Upper lobe of right lung (tissue), 1 donor: ENCODE measurements at regions not wholly inside any gene's neighbourhood (a gene's known extent, or its start where the extent isn't known, plus 50 kb on each side); places are given as distances from the start of the nearest gene placed in this dataset.
"Not testable (repeated sequence)": the region's sequence is repeated elsewhere in the genome, so short reads cannot be mapped to it uniquely, and the experiment has no call there.

Experiments
- ATAC-seq: fragments of 200-7000 bp; cut with Tn5 transposase; one replicate; pipeline ENCODE4 v1.9.1; 2020; ENCODE audit warnings: mild to moderate bottlenecking, moderate library complexity
- DNase-seq: peaks from one replicate; pipeline ENCODE4 v3.0.0-alpha.2; 2020
- H3K27ac ChIP-seq: fragments of 200-600 bp; one replicate; pipeline ENCODE4 v1.8.0; 2022
- H3K27me3 ChIP-seq: fragments of 200-600 bp; one replicate; pipeline ENCODE4 v1.8.0; 2022; ENCODE audit warnings: mild to moderate bottlenecking
- H3K36me3 ChIP-seq: fragments of 200-600 bp; one replicate; pipeline ENCODE4 v1.8.0; 2022
- H3K4me1 ChIP-seq: fragments of 200-600 bp; one replicate; pipeline ENCODE4 v1.8.0; 2022
- H3K4me3 ChIP-seq: fragments of 200-600 bp; one replicate; pipeline ENCODE4 v1.8.0; 2022; ENCODE audit warnings: mild to moderate bottlenecking
- H3K9me3 ChIP-seq: fragments of 200-600 bp; one replicate; pipeline ENCODE4 v1.8.0; 2022
- intact Hi-C: fragments of 100-400 bp; cut with DNase I; formaldehyde crosslinking; loops from one replicate; pipeline ENCODE4 v1.11.0; 2022
- TF ChIP-seq, protein P1 (sequence below): fragments of 200-600 bp; IDR thresholded peaks from one replicate; pipeline ENCODE4 v1.8.0; 2022; ENCODE audit warnings: antibody characterized with exemption
- donor health status: DM: no; HTN: yes; CAD: no; lungs with severe emphysema.

DNA sequence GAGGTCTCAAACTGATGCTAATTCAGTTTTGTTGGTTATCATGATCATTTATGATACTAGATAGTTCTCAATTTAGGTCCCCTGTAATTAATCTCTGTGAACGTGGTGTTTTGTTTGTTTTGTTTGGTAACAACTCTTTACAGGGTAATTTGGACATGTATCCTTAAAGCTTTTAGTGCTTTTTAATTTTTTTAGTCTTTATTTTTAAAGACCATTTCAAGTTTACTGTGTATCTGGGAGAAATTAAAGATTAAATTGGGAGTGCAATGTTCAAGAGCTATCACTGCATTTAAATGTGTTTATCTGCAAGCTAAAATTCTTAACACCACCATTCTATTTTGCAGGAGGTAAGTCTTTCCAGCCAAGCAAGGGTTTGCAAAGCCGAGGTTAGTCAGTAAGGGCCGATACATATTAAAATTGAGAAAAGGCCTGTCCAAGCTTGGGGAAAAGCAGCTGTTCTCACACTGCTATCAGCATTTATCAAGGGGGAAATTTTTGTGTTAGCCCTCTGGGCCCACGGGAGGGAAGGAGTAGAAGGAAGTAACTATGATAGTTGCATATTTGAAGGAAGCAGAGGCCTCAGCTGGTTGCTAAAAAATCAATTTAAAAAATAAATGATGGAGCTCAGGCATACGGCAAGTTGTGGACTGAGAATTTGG, 59.3 kb upstream of the ZNF217 start:
- ATAC-seq (no peak), DNase-seq (no peak)
- H3K27me3 ChIP-seq, result no peaks in the 10 kb centered on the region
- no peaks in the 10 kb centered on the region for H3K36me3 ChIP-seq
- H3K27ac ChIP-seq, result peak overlapping the region; percentile 15
- intact Hi-C loops, result no loop called here
- H3K9me3 ChIP-seq, result no peaks in the 10 kb centered on the region
- TF ChIP-seq, protein P1, sequence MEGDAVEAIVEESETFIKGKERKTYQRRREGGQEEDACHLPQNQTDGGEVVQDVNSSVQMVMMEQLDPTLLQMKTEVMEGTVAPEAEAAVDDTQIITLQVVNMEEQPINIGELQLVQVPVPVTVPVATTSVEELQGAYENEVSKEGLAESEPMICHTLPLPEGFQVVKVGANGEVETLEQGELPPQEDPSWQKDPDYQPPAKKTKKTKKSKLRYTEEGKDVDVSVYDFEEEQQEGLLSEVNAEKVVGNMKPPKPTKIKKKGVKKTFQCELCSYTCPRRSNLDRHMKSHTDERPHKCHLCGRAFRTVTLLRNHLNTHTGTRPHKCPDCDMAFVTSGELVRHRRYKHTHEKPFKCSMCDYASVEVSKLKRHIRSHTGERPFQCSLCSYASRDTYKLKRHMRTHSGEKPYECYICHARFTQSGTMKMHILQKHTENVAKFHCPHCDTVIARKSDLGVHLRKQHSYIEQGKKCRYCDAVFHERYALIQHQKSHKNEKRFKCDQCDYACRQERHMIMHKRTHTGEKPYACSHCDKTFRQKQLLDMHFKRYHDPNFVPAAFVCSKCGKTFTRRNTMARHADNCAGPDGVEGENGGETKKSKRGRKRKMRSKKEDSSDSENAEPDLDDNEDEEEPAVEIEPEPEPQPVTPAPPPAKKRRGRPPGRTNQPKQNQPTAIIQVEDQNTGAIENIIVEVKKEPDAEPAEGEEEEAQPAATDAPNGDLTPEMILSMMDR, result no peak
- H3K4me3 ChIP-seq, result no peak overlapping the region
- H3K4me1 ChIP-seq, result peaks cover 39% of the 10 kb centered on the region

DNA sequence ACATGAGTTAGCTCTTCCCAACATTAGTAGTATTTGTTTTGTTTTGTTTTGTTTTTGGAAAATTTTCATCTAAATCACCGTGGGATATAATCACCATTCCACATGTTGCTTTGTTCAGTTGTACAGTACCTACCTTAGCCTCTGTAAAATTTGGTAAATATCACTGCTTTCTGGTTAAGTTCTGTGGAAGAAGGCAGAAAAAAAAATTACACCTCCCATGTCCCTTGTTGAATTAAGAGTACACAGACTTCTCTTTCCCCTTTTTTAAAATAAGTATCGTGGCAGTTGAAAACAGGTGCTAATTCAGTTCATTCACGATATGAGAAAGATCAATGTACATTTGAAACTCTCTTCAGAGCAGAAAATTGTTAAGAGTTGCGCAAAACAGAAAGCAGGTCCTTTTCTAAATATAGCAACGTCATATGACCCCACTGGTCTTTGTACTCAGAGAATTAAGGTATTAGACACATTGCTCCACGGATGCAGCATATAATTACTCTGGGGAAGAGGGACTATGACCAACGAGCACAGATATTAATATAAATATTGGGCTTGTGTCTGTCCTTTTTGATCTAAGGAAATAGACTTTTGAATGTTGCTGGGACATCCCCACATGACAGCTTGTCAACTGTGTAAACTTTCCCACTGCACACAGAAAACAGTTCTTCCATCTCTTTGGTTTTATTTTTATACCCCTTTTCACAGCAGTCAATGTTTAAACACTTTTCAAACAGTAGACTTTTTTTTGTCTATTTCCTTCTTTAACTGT, 58.6 kb upstream of the ZNF217 start:
- H3K4me3 ChIP-seq, result no peak overlapping the region
- TF ChIP-seq, protein P1, result no peak
- H3K27me3 ChIP-seq, result no peaks in the 10 kb centered on the region
- H3K27ac ChIP-seq, result peak overlapping the region; percentile 55
- ATAC-seq (no peak), DNase-seq (no peak)
- intact Hi-C loops, result no loop called here
- no peaks in the 10 kb centered on the region for H3K36me3 ChIP-seq
- peaks cover 33% of the 10 kb centered on the region for H3K4me1 ChIP-seq
- H3K9me3 ChIP-seq, result no peaks in the 10 kb centered on the region

DNA sequence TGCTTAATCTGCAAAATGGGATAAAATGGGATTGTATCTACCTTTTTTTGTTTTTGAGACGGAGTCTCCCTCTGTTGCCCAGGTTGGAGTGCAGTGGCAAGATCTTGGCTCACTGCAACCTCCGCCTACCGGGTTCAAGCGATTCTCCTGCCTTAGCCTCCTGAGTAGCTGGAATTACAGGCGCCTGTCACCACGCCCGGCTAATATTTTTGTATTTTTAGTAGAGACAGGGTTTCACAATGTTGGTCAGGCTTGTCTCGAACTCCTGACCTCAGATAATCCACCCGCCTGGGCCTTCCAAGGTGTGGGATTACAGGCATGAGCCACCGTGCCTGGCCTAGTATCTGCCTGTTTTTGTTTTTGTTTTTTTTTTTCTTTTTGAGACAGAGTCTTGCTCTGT, 55.9 kb upstream of the ZNF217 start:
- DNase-seq, result not testable (repeated sequence)

DNA sequence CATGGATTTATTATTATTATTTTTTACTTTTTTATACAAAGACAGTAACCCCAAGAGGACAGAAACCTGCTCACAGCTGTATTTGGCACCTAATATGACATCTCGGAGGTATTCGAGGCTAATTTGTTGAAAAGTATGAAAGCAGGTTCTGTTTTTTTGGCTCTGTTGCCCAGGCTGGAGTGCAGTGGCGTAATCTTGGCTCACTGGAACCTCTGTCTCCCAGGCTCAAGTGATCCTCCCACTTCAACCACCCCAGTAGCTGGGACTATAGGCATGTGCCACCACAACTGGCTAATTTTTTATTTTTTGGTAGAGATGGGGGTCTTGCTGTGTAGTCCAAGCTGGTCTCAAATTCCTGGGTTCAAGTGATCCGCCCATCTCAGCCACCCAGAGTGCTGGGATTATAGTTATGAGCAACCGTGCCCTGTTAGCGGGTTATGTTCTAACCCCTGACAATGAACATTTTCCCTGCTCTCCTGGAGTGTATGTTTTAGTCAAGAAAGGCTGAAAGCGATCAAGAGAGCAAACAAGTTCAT, 53.7 kb upstream of the ZNF217 start:
- TF ChIP-seq, protein P1, result no peak
- no peak for DNase-seq
- H3K27me3 ChIP-seq, result no peaks in the 10 kb centered on the region

More for the DNA sequence above, 55.9 kb upstream of the ZNF217 start:
- H3K27ac ChIP-seq, H3K27me3 ChIP-seq, ATAC-seq, intact Hi-C loops, H3K9me3 ChIP-seq, H3K4me3 ChIP-seq, H3K36me3 ChIP-seq: not testable (repeated sequence)
- H3K4me1 ChIP-seq, result peaks cover 18% of the 10 kb centered on the region

DNA sequence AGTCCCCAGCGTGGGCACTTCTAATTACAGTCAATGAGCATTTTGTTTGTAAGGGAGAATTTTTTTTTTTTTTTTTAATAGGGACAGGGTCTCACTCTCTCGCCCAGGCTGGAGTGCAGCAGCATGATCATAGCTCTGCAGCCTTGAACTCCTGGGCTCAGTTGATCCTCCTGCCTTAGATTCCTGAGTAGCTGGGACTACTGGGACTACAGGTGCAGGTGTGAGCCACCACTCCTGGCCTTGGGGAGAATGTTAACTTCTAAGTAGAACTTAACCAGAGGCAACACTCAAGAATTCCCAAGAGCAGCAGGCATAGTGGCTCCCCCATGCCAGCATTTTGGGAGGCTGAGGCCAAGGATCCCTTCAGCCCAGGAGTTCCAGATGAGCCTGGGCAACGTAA, 52.9 kb upstream of the ZNF217 start:
- H3K27me3 ChIP-seq, result no peaks in the 10 kb centered on the region
- peaks cover 13% of the 10 kb centered on the region for H3K4me1 ChIP-seq
- DNase-seq (no peak), ATAC-seq (no peak)
- no peaks in the 10 kb centered on the region for H3K9me3 ChIP-seq
- TF ChIP-seq, protein P1, result no peak
- intact Hi-C loops, result no loop called here
- H3K27ac ChIP-seq, result no peak overlapping the region
- no peaks in the 10 kb centered on the region for H3K36me3 ChIP-seq
- no peak overlapping the region for H3K4me3 ChIP-seq

More for the DNA sequence above, 53.7 kb upstream of the ZNF217 start:
- H3K4me1 ChIP-seq, result peaks cover 15% of the 10 kb centered on the region
- intact Hi-C loops, result no loop called here
- ATAC-seq, result no peak
- no peak overlapping the region for H3K27ac ChIP-seq
- no peaks in the 10 kb centered on the region for H3K36me3 ChIP-seq
- no peaks in the 10 kb centered on the region for H3K9me3 ChIP-seq
- H3K4me3 ChIP-seq, result no peak overlapping the region

DNA sequence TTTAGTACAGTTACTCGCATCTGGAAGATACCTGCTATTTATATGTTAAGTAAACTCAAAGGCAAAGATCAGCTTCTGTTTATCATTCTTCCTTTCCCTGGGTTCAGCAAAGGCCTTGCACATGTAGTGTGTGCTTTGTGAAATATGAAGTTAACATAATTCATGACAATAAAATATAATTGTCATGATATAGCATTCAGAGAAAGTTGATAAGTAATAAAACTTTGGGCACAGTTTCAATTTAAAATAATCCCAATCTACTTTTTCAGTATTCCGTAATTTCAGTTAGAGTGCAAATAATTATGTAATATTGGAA, 51.9 kb upstream of the ZNF217 start:
- intact Hi-C loops, result no loop called here

DNA sequence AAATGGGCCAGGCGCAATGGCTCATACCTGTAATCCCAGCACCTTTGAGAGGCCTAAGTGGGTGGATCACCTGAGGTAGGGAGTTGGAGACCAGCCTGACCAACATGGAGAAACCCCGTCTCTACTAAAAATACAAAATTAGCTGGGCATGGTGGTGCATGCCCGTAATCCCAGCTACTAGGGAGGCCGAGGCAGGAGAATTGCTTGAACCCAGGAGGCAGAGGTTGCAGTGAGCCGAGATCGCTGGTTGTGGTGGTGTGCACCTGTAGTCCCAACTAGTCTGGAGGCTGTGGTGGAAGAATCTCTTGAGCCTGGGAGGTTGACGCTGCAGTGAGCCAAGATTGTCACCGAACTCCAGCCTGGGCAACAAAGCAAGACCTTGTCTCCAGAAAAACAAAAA, 50.5 kb upstream of the ZNF217 start:
- H3K27ac ChIP-seq, result not testable (repeated sequence)

More for the DNA sequence above, 51.9 kb upstream of the ZNF217 start:
- Histone ChIP-seq H3K4me3 (no peak overlapping the region), H3K36me3 (no peaks in the 10 kb centered on the region), H3K27me3 (no peaks in the 10 kb centered on the region), H3K4me1 (peaks cover 13% of the 10 kb centered on the region), H3K9me3 (no peaks in the 10 kb centered on the region), H3K27ac (no peak overlapping the region)
- TF ChIP-seq, protein P1, result no peak
- no peak for DNase-seq
- no peak for ATAC-seq

More for the DNA sequence above, 50.5 kb upstream of the ZNF217 start:
- intact Hi-C loops, ATAC-seq, H3K27me3 ChIP-seq, DNase-seq, H3K9me3 ChIP-seq, H3K36me3 ChIP-seq, H3K4me3 ChIP-seq: not testable (repeated sequence)
- peaks cover 13% of the 10 kb centered on the region for H3K4me1 ChIP-seq
